BLaER1 (cell line): ENCODE measurements at regions not wholly inside any gene's neighbourhood (a gene's known extent, or its start where the extent isn't known, plus 50 kb on each side); places are given as distances from the start of the nearest gene placed in this dataset.

Source experiments
- H3K27ac ChIP-seq: shearing (Covaris generic); formaldehyde crosslinking; 2 replicates; pipeline ENCODE4 v1.8.1; 2022
- H3K27me3 ChIP-seq: shearing (Covaris generic); formaldehyde crosslinking; 2 replicates; pipeline ENCODE4 v1.8.1; 2022
- H3K36me3 ChIP-seq: shearing (Covaris generic); formaldehyde crosslinking; 2 replicates; pipeline ENCODE4 v1.8.1; 2022
- H3K4me1 ChIP-seq: shearing (Covaris generic); formaldehyde crosslinking; 2 replicates; pipeline ENCODE4 v1.8.1; 2022
- H3K4me2 ChIP-seq: shearing (Covaris generic); formaldehyde crosslinking; 2 replicates; pipeline ENCODE4 v1.8.1; 2022
- H3K4me3 ChIP-seq: shearing (Covaris generic); formaldehyde crosslinking; 2 replicates; pipeline ENCODE4 v1.8.1; 2022
- H3K9ac ChIP-seq: shearing (Covaris generic); formaldehyde crosslinking; 2 replicates; pipeline ENCODE4 v1.8.1; 2022
- H3K9me3 ChIP-seq: shearing (Covaris generic); formaldehyde crosslinking; 2 replicates; pipeline ENCODE4 v1.8.1; 2022
- H4K20me1 ChIP-seq: shearing (Covaris generic); formaldehyde crosslinking; 2 replicates; pipeline ENCODE4 v1.8.1; 2022
- Cebpa-rat ChIP-seq: shearing (Covaris generic); IDR thresholded peaks from 2 replicates; pipeline ENCODE4 v1.8.1; 2022

- Histone ChIP-seq H3K27ac (no peak overlapping the region), H3K9me3 (no peaks in the 10 kb centered on the region), H4K20me1 (no peaks in the 10 kb centered on the region), H3K4me1 (no peaks in the 10 kb centered on the region), H3K36me3 (no peaks in the 10 kb centered on the region), H3K4me2 (no peak overlapping the region), H3K4me3 (no peak overlapping the region), H3K27me3 (no peaks in the 10 kb centered on the region), H3K9ac (no peak overlapping the region)
- TF ChIP-seq Cebpa-rat = no peak
These were observed 651.6 kb downstream of the PLPP3 start for GRCh38 chr1:55927702-55928290.

GRCh38 chr1:55926906-55927471 lies 652.4 kb downstream of the PLPP3 start:
- H3K9ac ChIP-seq = no peak overlapping the region
- H3K4me1 ChIP-seq = no peaks in the 10 kb centered on the region
- no peak overlapping the region for H3K4me2 ChIP-seq
- H3K4me3 ChIP-seq = no peak overlapping the region
- no peaks in the 10 kb centered on the region for H4K20me1 ChIP-seq
- H3K9me3 ChIP-seq = no peaks in the 10 kb centered on the region
- TF ChIP-seq Cebpa-rat = no peak
- H3K27me3 ChIP-seq = no peaks in the 10 kb centered on the region
- no peak overlapping the region for H3K27ac ChIP-seq
- H3K36me3 ChIP-seq = no peaks in the 10 kb centered on the region

- H3K9me3 ChIP-seq = peaks cover 17% of the 10 kb centered on the region
- no peak for TF ChIP-seq Cebpa-rat
- no peak overlapping the region for H3K4me3 ChIP-seq
- H3K9ac ChIP-seq = no peak overlapping the region
- no peaks in the 10 kb centered on the region for H3K4me1 ChIP-seq
- H3K27ac ChIP-seq = no peak overlapping the region
- H3K4me2 ChIP-seq = no peak overlapping the region
- H3K27me3 ChIP-seq = no peaks in the 10 kb centered on the region
- no peaks in the 10 kb centered on the region for H4K20me1 ChIP-seq
- H3K36me3 ChIP-seq = no peaks in the 10 kb centered on the region
These were observed 662.5 kb downstream of the PLPP3 start for GRCh38 chr1:55916907-55917306.

DNA sequence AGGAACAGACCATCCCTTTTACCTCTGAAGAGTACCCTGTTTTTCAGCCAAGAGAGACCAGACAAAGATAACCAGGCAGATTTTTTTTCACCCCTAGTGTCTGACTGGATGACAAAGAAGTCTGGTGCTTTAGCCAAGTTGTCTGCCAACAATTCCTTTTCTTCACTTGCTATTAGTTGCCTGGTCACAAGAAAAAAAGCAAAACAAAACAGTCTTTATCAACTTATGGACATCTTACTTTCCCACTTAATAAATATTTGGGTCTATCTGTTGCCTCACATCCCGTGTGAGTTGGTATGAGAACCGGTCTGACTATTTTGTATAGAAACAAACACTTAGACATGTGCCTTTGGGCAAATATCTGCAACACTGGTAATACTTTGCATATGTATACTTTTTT lies 662.9 kb downstream of the PLPP3 start:
- H3K27me3 ChIP-seq = no peaks in the 10 kb centered on the region
- peaks cover 17% of the 10 kb centered on the region for H3K9me3 ChIP-seq
- H3K4me1 ChIP-seq = no peaks in the 10 kb centered on the region
- no peak for TF ChIP-seq Cebpa-rat
- no peak overlapping the region for H3K4me3 ChIP-seq
- H3K27ac ChIP-seq = no peak overlapping the region
- no peak overlapping the region for H3K9ac ChIP-seq
- H4K20me1 ChIP-seq = no peaks in the 10 kb centered on the region
- H3K4me2 ChIP-seq = no peak overlapping the region
- H3K36me3 ChIP-seq = no peaks in the 10 kb centered on the region

GRCh38 chr1:55913565-55913964 lies 665.8 kb downstream of the PLPP3 start:
- no peak overlapping the region for H3K27ac ChIP-seq

DNA sequence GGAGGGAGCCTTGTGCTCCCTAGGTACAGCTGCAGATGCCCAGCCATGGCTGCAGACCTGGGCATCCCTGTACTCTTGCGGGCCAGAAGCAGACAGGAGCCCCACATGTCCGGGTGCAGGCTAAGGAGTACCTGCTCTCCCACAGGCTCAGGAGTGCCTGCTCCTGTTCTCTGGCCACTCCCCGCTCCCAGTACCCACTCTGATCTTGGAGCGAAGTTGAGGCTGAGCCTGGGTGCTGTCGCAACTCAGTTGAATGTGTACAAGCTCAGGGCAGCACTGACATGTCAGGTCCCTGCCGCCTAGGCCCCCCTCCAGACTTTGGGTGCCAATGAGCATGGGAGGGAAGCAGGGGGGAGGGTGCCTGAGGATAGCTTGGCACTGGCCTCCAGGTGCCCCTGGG lies 666.9 kb downstream of the PLPP3 start:
- TF ChIP-seq Cebpa-rat = no peak
- no peak overlapping the region for H3K27ac ChIP-seq
- H3K4me1 ChIP-seq = no peaks in the 10 kb centered on the region
- H3K9me3 ChIP-seq = peaks cover 17% of the 10 kb centered on the region
- H3K9ac ChIP-seq = no peak overlapping the region
- no peak overlapping the region for H3K4me3 ChIP-seq
- no peaks in the 10 kb centered on the region for H3K36me3 ChIP-seq
- H4K20me1 ChIP-seq = no peaks in the 10 kb centered on the region
- H3K27me3 ChIP-seq = no peaks in the 10 kb centered on the region
- no peak overlapping the region for H3K4me2 ChIP-seq

More at GRCh38 chr1:55913565-55913964, 665.8 kb downstream of the PLPP3 start:
- H3K4me1 ChIP-seq = no peaks in the 10 kb centered on the region
- TF ChIP-seq Cebpa-rat = no peak
- H4K20me1 ChIP-seq = no peaks in the 10 kb centered on the region
- peaks cover 17% of the 10 kb centered on the region for H3K9me3 ChIP-seq
- no peaks in the 10 kb centered on the region for H3K36me3 ChIP-seq
- no peaks in the 10 kb centered on the region for H3K27me3 ChIP-seq
- no peak overlapping the region for H3K4me3 ChIP-seq
- H3K4me2 ChIP-seq = no peak overlapping the region
- no peak overlapping the region for H3K9ac ChIP-seq

DNA sequence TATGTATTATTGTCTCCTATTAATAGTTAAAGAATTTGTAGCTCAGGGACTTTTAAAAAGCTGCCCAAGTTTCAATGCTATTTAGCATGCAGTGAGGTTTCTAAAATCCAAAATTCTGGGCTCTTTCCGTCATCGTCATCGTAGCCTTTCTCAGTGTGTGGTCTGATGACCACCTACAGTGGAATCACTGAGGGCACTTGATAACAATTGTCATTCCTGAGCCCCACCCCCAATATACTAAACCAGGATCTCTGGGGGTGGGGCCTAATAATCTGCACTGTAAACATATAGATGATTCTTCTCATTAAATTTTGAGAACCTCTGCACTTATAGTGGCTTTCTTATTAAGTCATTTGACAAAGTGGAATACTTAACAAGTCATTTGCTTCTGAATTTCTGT lies 674.8 kb downstream of the PLPP3 start:
- H3K27me3 ChIP-seq = no peaks in the 10 kb centered on the region
- no peaks in the 10 kb centered on the region for H3K9me3 ChIP-seq
- H3K4me2 ChIP-seq = no peak overlapping the region
- no peak overlapping the region for H3K9ac ChIP-seq
- no peak overlapping the region for H3K4me3 ChIP-seq
- H3K4me1 ChIP-seq = no peaks in the 10 kb centered on the region
- no peak overlapping the region for H3K27ac ChIP-seq
- H3K36me3 ChIP-seq = no peaks in the 10 kb centered on the region
- H4K20me1 ChIP-seq = no peaks in the 10 kb centered on the region
- no peak for TF ChIP-seq Cebpa-rat

DNA sequence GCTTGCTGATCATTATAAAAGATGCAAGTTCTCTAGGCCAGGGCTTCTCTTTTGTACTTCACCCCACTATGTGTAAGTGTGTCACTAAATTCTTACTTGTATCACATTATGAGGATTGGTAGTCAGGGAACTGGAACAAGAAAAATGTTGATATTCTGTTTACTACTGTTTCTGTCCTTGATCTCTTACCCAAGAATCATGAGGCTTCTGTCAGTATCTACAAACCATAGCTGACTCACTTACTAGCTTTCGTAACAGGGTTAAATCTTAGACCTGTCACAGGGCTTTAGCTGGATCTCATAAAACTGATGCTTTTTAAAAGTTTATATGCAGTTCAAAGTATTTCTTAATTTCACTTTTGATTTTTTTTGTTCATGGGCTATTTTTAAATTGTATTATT lies 681.2 kb downstream of the PLPP3 start:
- Histone ChIP-seq H3K27me3 (no peaks in the 10 kb centered on the region), H4K20me1 (no peaks in the 10 kb centered on the region), H3K27ac (no peak overlapping the region), H3K4me1 (no peaks in the 10 kb centered on the region), H3K4me3 (no peak overlapping the region), H3K36me3 (no peaks in the 10 kb centered on the region), H3K9ac (no peak overlapping the region), H3K9me3 (peaks cover 5% of the 10 kb centered on the region; the same call in 1 of the 2 replicates), H3K4me2 (no peak overlapping the region)
- TF ChIP-seq Cebpa-rat = no peak

DNA sequence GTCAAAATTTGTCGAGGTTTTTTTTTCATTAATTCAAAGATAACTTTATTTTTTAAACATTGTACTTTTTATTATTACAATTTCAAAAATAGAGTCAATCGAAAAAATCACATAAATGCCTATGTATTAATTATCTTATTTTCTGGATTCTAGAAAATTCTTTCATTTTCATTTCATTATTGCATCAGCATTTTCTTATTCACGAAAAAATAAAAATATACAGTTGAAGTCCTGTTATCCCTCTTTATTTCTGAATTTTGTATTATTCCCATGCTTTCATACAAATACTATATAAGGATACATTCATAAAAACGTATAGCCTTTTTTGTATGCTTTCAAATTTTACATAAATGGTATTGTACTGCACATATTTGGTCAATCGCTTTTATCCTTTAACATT lies 681.0 kb upstream of the USP24 start:
- Histone ChIP-seq H4K20me1 (no peaks in the 10 kb centered on the region), H3K4me3 (no peak overlapping the region), H3K27me3 (no peaks in the 10 kb centered on the region), H3K4me1 (no peaks in the 10 kb centered on the region), H3K27ac (no peak overlapping the region), H3K9me3 (peaks cover 5% of the 10 kb centered on the region; the same call in 1 of the 2 replicates), H3K9ac (no peak overlapping the region), H3K4me2 (no peak overlapping the region), H3K36me3 (no peaks in the 10 kb centered on the region)
- no peak for TF ChIP-seq Cebpa-rat

- Histone ChIP-seq H3K4me1 (no peaks in the 10 kb centered on the region), H3K9ac (no peak overlapping the region), H4K20me1 (no peaks in the 10 kb centered on the region), H3K4me2 (no peak overlapping the region), H3K27me3 (no peaks in the 10 kb centered on the region), H3K27ac (no peak overlapping the region), H3K9me3 (peaks cover 5% of the 10 kb centered on the region; the same call in 1 of the 2 replicates), H3K36me3 (no peaks in the 10 kb centered on the region), H3K4me3 (no peak overlapping the region)
- no peak for TF ChIP-seq Cebpa-rat
These were observed 679.4 kb upstream of the USP24 start for GRCh38 chr1:55894521-55894920.
